Kidney (tissue), 13 donors: ENCODE measurements at regions not wholly inside any gene's neighbourhood (a gene's known extent, or its start where the extent isn't known, plus 50 kb on each side); places are given as distances from the start of the nearest gene placed in this dataset.

Source experiments
- DNase-seq, 5 donors: peaks; one replicate each; pipeline ENCODE4 v3.0.0-alpha.2; 2013 to 2020
- FAIRE-seq: peaks from 2 replicates; lab custom pipeline; 2012; peaks lifted over from hg19 to GRCh38; lab: Jason Lieb, UNC
- H3K27ac ChIP-seq, 2 donors: one replicate each; pipeline ENCODE4 v1.7.0; 2013; ENCODE audit warnings: low read depth in 2 of 2, low read length in 2 of 2, inconsistent platforms in 1 of 2
- H3K27me3 ChIP-seq: one replicate; pipeline ENCODE4 v1.7.1; 2013; ENCODE audit warnings: low read length, inconsistent platforms; ENCODE audit not compliant: control insufficient read depth, insufficient read depth
- H3K36me3 ChIP-seq, 3 donors: one replicate each; pipeline versions ENCODE4 v1.7.0 to v1.7.1; 2013; ENCODE audit warnings: low read length in 3 of 3, control low read depth in 1 of 3, inconsistent platforms in 1 of 3; ENCODE audit not compliant: insufficient read depth in 3 of 3, control insufficient read depth in 2 of 3
- H3K4me1 ChIP-seq, 3 donors: one replicate each; pipeline versions ENCODE4 v1.7.0 to v1.7.1; 2013; ENCODE audit warnings: low read length in 3 of 3, inconsistent platforms in 1 of 3, low read depth in 1 of 3; ENCODE audit not compliant: control insufficient read depth in 2 of 3, insufficient read depth in 2 of 3
- H3K4me3 ChIP-seq, 3 donors: one replicate each; pipeline versions ENCODE4 v1.7.0 to v1.8.1; 2013; ENCODE audit warnings: low read length in 3 of 3, control low read depth in 1 of 3, inconsistent platforms in 1 of 3
- H3K9ac ChIP-seq, 3 donors: one replicate each; pipeline versions ENCODE4 v1.7.0 to v1.7.1; 2013; ENCODE audit warnings: low read length in 3 of 3, control low read depth in 1 of 3, inconsistent platforms in 1 of 3
- H3K9me3 ChIP-seq, 3 donors: one replicate each; pipeline versions ENCODE4 v1.7.0 to v1.7.1; 2013; ENCODE audit warnings: low read length in 3 of 3, control low read depth in 1 of 3, inconsistent platforms in 1 of 3; ENCODE audit not compliant: control insufficient read depth in 2 of 3, insufficient read depth in 1 of 3
- CTCF ChIP-seq: IDR thresholded peaks from 3 replicates; pipeline ENCODE4 v1.5.1; 2012; ENCODE audit warnings: mild to moderate bottlenecking, moderate library complexity, borderline replicate concordance; ENCODE audit not compliant: insufficient read depth; ENCODE audit errors: extremely low read depth
- intact Hi-C: fragments of 100-400 bp; cut with DNase I; formaldehyde crosslinking; loops from one replicate; pipeline ENCODE4 v1.11.1; 2022
- donor health status: control.
- donor health status: control.
- donor health status: control.
- donor health status: control.
- donor health status: control.
- donor health status: DM: yes; HTN: yes; CAD: no.
- donor health status: Normal renal cell carcinoma (clear cell type).

GRCh38 chrX:148424570-148424969 lies 75.8 kb upstream of the AFF2 start:
- FAIRE-seq: no peak

DNA sequence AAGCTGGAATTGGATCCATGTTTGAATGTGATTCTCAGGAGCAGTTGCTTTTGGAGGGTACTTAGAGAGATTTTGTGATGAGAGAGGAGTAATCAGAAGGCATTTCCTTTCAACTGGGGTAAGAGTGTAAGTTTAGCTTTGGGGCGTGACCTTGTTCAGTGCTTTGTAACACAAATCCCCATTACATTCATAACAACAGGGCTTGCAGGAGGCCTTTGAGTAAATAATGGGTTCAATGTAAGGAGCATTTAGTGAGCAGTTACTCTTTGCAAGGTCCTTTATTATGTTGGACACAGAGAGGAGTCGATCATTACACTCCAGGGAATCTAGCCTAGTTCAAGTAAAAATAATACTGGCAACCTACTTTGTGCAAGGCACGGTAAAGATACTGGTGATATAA lies 74.0 kb upstream of the AFF2 start:
- H3K9ac ChIP-seq: no peak overlapping the region
- no peak for FAIRE-seq
- H3K4me3 ChIP-seq: no peak overlapping the region
- intact Hi-C loops: no loop called here
- no peaks in the 10 kb centered on the region for H3K9me3 ChIP-seq
- TF ChIP-seq CTCF: no peak
- DNase-seq: no peak
- no peaks in the 10 kb centered on the region for H3K4me1 ChIP-seq
- H3K27ac ChIP-seq: no peak overlapping the region
- H3K27me3 ChIP-seq: no peaks in the 10 kb centered on the region
- no peaks in the 10 kb centered on the region for H3K36me3 ChIP-seq

More at GRCh38 chrX:148424570-148424969, 75.8 kb upstream of the AFF2 start:
- H3K36me3 ChIP-seq: no peaks in the 10 kb centered on the region
- H3K4me3 ChIP-seq: no peak overlapping the region
- H3K4me1 ChIP-seq: no peaks in the 10 kb centered on the region
- H3K27me3 ChIP-seq: no peaks in the 10 kb centered on the region
- no peaks in the 10 kb centered on the region for H3K9me3 ChIP-seq
- no peak for DNase-seq
- intact Hi-C loops: no loop called here
- TF ChIP-seq CTCF: no peak
- no peak overlapping the region for H3K9ac ChIP-seq
- H3K27ac ChIP-seq: no peak overlapping the region

DNA sequence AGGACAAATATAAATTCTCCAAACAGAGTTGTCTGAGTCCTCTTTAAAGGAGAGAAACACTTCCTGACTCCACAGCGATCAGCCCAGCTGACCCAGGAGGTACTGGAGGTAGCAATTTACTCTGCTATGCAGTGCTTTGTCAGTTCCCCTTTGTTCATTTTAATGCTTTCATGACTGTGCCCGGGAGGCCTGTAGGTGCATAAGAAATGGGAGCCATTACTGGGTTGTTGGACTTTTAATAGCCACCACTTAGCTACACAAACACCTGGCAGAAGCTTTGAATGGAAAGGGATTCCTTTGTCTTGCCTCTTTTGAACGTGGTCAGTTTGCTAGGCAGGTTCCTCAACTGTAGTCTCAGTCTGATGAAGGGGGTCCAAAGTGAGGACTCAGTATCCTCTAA lies 59.0 kb upstream of the AFF2 start:
- intact Hi-C loops: no loop called here
- H3K27ac ChIP-seq: no peak overlapping the region
- H3K9me3 ChIP-seq: no peaks in the 10 kb centered on the region
- no peaks in the 10 kb centered on the region for H3K27me3 ChIP-seq
- no peak overlapping the region for H3K4me3 ChIP-seq
- FAIRE-seq (no peak), DNase-seq (no peak)
- no peaks in the 10 kb centered on the region for H3K4me1 ChIP-seq
- H3K36me3 ChIP-seq: no peaks in the 10 kb centered on the region
- TF ChIP-seq CTCF: no peak
- H3K9ac ChIP-seq: no peak overlapping the region

DNA sequence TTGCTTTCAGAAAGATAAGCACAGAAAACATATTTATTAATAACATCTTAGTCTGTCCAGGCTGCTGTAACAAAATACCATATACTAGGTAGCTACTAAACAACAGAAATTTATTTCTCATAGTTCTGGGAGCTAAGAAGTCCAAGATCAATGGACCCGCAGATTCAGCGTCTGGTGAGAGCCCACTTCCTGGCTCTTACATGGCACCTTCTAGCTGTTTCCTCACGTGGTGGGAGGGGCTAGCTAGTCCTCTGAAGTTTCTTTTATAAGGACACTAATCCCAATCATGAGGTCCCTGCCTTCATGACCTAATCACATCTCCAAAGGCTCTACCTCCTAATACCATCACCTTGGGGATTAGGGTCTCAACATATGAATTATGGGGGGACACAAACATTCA lies 57.2 kb upstream of the AFF2 start:
- Histone ChIP-seq H3K27me3 (peaks cover 2% of the 10 kb centered on the region), H3K27ac (no peak overlapping the region), H3K4me3 (no peak overlapping the region), H3K36me3 (no peaks in the 10 kb centered on the region), H3K4me1 (no peaks in the 10 kb centered on the region), H3K9me3 (no peaks in the 10 kb centered on the region), H3K9ac (no peak overlapping the region)
- FAIRE-seq (no peak), DNase-seq (no peak)
- no peak for TF ChIP-seq CTCF
- intact Hi-C loops: no loop called here
